ENCODE measurements at regions not wholly inside any gene's neighbourhood (a gene's known extent, or its start where the extent isn't known, plus 50 kb on each side); places are given as distances from the start of the nearest gene placed in this dataset.

- DNase-seq = no peak
Measured at GRCh38 chr5:115072266-115073064, 97.2 kb downstream of the TRIM36 start.

DNA sequence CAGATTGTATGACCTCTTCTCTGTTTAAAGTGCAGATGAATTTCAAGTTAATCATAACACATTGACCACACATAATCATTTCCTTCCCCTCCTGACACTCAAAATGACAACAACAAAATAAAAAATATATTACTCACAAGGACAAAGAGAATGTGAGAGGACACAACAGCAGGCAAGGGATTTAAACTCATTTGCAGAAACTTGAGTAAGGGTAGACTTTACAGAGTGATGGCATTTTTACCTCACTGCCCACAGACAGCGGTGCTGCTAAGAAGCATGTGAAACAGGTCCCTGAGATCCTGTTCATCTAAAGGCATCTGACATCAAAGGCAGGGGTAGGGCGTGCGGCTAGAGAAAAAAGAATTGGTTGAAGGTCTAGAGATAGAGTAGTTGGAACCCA lies 99.0 kb downstream of the TRIM36 start:
- no peak for DNase-seq

GRCh38 chr5:115069087-115069968 lies 100.4 kb downstream of the TRIM36 start:
- no peak for DNase-seq

DNA sequence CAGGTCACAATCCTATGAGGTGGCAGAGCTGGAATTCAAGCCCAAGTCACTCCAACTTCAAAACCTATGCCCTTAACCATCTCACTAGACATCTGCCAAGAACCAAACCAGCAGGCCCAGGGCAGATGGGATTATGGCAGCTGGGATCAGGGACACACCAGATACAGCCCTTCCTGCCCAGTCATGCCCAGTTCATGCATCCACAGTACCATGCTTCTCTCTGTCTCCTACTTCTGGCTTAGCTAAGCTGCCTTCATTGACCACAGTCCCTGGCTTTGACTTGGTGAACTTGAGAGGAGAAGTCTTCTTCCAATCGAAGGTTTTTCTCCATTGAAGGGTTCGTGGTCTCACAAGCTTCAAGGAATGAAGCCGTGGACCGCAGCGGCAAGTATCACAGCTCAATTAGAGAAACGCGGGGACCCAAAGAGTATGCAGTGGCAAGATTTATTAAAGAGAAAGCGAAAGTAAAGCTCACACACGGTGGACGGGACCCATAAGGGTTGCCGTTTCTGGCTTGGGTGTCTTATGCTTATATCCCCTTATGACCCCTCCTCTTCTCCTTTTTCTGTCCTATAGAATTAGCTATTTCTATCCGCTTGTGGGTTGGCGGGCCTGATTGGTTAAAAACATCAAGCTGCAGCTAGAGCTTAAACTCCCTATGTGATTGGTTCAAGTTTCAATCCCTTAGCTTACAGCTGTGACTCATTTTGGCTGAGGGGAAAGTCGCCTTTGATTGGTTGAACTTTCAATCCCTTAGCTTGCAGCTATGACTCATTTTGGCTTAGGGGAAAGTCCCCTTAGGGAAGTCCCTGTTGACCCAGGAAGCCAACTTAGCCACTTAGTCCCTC lies 101.2 kb downstream of the TRIM36 start:
- DNase-seq = peak; percentile 17

GRCh38 chr5:115064380-115064779 lies 105.3 kb downstream of the TRIM36 start:
- no peak for DNase-seq

GRCh38 chr5:115054387-115054951 lies 115.2 kb downstream of the TRIM36 start:
- DNase-seq = no peak

DNA sequence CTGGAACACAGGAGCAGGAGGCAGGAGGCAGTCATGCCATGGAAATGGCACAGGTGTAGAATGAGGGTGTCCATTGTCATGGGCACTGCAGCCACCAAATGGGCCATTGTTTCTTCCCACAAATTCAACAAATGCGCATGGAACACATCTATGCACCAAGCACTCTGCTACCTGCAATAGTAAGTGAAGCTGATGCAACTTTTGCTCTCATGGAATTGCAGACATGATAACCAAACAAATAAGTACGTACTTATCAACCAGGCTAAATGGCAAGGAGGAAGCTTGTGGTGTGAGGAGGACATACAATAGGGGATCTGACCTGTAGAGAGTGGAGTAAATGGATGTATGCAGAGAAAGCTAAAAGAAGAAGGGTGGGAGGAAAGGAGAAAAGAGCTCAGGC lies 116.8 kb downstream of the TRIM36 start:
- DNase-seq = no peak

- no peak for DNase-seq
Measured at GRCh38 chr5:115050866-115051265, 118.8 kb downstream of the TRIM36 start.

- peak; percentile 1 for DNase-seq
Measured at GRCh38 chr5:115033861-115034260, 135.8 kb downstream of the TRIM36 start.

- no peak for DNase-seq
Measured at GRCh38 chr5:115028557-115028956, 141.2 kb downstream of the TRIM36 start.

DNA sequence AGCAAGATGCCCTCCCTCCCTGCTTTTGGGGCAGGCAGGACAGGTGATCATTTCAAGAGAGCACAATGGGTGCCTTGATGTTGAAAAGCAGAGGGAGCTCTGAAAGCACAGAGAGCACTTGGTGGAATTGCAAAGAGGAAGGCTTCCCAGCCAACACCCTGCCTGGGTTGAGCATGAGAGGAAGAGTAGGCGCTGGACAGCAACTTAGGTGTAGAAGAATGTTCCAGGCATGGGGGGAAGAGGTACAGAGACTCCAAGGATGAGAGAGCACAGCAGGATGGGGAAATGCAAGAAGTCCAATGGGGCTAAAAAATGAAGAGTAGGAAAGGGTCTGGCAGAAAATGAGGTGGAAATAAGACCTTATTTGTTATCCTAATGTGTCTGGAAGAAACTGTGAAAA lies 144.8 kb downstream of the TRIM36 start:
- no peak for DNase-seq

GRCh38 chr5:115022303-115022702 lies 147.4 kb downstream of the TRIM36 start:
- no peak for DNase-seq

- no peak for DNase-seq
Measured at GRCh38 chr5:115016646-115017045, 153.1 kb downstream of the TRIM36 start.

- no peak for DNase-seq
Measured at GRCh38 chr5:114999176-114999575, 170.5 kb downstream of the TRIM36 start.

- DNase-seq = no peak
Measured at GRCh38 chr5:114989512-114989911, 180.2 kb downstream of the TRIM36 start.

- DNase-seq = no peak
Measured at GRCh38 chr5:114988096-114988495, 181.6 kb downstream of the TRIM36 start.

- DNase-seq = no peak
Measured at GRCh38 chr5:114984796-114985195, 184.9 kb downstream of the TRIM36 start.

DNA sequence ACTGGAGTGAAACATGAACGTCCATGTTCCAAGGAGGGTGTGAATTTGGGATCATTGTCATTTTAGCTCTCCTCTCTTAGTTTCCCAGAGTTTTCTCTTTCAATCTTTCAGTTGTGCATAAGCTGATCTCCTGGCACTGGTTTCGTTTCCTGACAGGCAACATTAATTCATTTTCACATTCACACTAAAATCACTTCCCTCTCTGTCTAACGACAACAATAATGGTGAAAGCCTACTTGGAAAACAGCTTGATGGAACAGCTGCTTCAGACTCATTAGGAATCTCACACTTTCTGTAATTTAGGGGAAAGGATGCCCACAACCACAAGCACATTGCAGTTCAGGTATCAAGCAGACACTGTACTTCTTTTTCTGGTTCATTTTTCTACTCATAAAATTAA lies 188.6 kb downstream of the TRIM36 start:
- no peak for DNase-seq

- no peak for DNase-seq
Measured at GRCh38 chr5:114977979-114978573, 191.6 kb downstream of the TRIM36 start.

GRCh38 chr5:114969482-114969881 lies 200.2 kb downstream of the TRIM36 start:
- no peak for DNase-seq

DNA sequence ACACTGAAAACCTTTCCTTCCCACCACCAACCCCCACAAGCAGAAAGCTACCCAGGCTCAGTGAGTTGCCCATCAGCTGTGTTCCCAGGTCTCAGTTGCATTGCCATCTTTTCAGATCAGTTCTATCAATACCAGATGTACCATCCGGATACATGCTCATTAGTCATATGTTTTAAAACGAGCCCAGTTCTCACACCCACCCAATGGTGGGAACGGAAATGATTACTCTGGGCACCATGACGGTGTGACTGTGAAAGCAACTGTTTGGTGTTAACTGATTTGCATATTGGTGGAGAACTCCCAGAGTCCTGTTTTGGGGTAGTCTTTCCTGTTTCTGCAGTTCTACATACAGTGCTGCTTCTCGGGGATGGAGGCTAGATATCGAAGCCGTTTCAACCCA lies 212.3 kb downstream of the TRIM36 start:
- DNase-seq = no peak

GRCh38 chr5:114953565-114953964 lies 216.1 kb downstream of the TRIM36 start:
- no peak for DNase-seq
